Inflammatory macrophage treated with lipopolysaccharide for 1 hour (primary cell): ENCODE measurements at regions not wholly inside any gene's neighbourhood (a gene's known extent, or its start where the extent isn't known, plus 50 kb on each side); places are given as distances from the start of the nearest gene placed in this dataset.

Experiments used
- DNase-seq, 2 donors: peaks; one replicate each; pipeline ENCODE4 v3.0.0-alpha.2; 2020 to 2022

- DNase-seq = no peak
Measured at GRCh38 chr2:16869711-16870110, 204.1 kb upstream of the CYRIA start.

- peak; percentile 73 to 86 for DNase-seq
Measured at GRCh38 chr2:16862471-16862870, 196.8 kb upstream of the CYRIA start.

GRCh38 chr2:16861530-16861929 lies 195.9 kb upstream of the CYRIA start:
- peak; percentile 72 to 85 for DNase-seq

GRCh38 chr2:16861111-16861510 lies 195.5 kb upstream of the CYRIA start:
- no peak for DNase-seq

GRCh38 chr2:16860627-16861026 lies 195.0 kb upstream of the CYRIA start:
- no peak for DNase-seq

- DNase-seq = no peak
Measured at GRCh38 chr2:16855183-16855582, 189.5 kb upstream of the CYRIA start.

GRCh38 chr2:16853088-16853487 lies 187.5 kb upstream of the CYRIA start:
- no peak for DNase-seq

GRCh38 chr2:16852651-16853050 lies 187.0 kb upstream of the CYRIA start:
- no peak for DNase-seq

- no peak for DNase-seq
Measured at GRCh38 chr2:16851126-16851525, 185.5 kb upstream of the CYRIA start.

GRCh38 chr2:16840496-16841172 lies 175.0 kb upstream of the CYRIA start:
- DNase-seq = no peak

- no peak for DNase-seq
Measured at GRCh38 chr2:16832910-16833309, 167.3 kb upstream of the CYRIA start.

GRCh38 chr2:16828828-16829160 lies 163.2 kb upstream of the CYRIA start:
- DNase-seq = no peak

GRCh38 chr2:16828044-16828827 lies 162.6 kb upstream of the CYRIA start:
- no peak for DNase-seq

- no peak for DNase-seq
Measured at GRCh38 chr2:16824472-16824871, 158.8 kb upstream of the CYRIA start.

GRCh38 chr2:16821692-16822091 lies 156.1 kb upstream of the CYRIA start:
- no peak for DNase-seq

GRCh38 chr2:16818203-16818556 lies 152.5 kb upstream of the CYRIA start:
- no peak for DNase-seq

- no peak for DNase-seq
Measured at GRCh38 chr2:16817305-16818202, 151.9 kb upstream of the CYRIA start.

- DNase-seq = no peak
Measured at GRCh38 chr2:16816522-16816921, 150.9 kb upstream of the CYRIA start.

GRCh38 chr2:16816016-16816415 lies 150.4 kb upstream of the CYRIA start:
- DNase-seq = peak; percentile 7 to 9

GRCh38 chr2:16813593-16813992 lies 148.0 kb upstream of the CYRIA start:
- no peak for DNase-seq

GRCh38 chr2:16798472-16798871 lies 132.8 kb upstream of the CYRIA start:
- no peak for DNase-seq

- no peak for DNase-seq
Measured at GRCh38 chr2:16791496-16791895, 125.9 kb upstream of the CYRIA start.

- no peak for DNase-seq
Measured at GRCh38 chr2:16785149-16785548, 119.5 kb upstream of the CYRIA start.

- DNase-seq = no peak
Measured at GRCh38 chr2:16784652-16785051, 119.0 kb upstream of the CYRIA start.
